H1 (cell line): ENCODE measurements at regions not wholly inside any gene's neighbourhood (a gene's known extent, or its start where the extent isn't known, plus 50 kb on each side); places are given as distances from the start of the nearest gene placed in this dataset.

Source experiments
- CBX8 ChIP-seq: fragments of 300-800, 300-1000 bp; sonication (generic); IDR thresholded peaks from 2 replicates; pipeline ENCODE4 v1.7.1; 2016; ENCODE audit warnings: low read depth, low read length, borderline replicate concordance
- CTCF ChIP-seq, 3 experiments: IDR thresholded peaks; 1 replicate in 2 of 3; 2 replicates in 1 of 3; pipeline versions ENCODE4 v1.5.1 to v1.6.1; 2011; ENCODE audit warnings: low read length in 3 of 3, mild to moderate bottlenecking in 3 of 3, inconsistent platforms in 2 of 3, low read depth in 1 of 3, moderate library complexity in 1 of 3; ENCODE audit not compliant: insufficient read depth in 1 of 3; ENCODE audit errors: control extremely low read depth in 1 of 3
- TF ChIP-seq, protein P1 (sequence below): fragments of 300-600 bp; sonication (generic); IDR thresholded peaks from 2 replicates; pipeline ENCODE4 v1.7.1; 2012; ENCODE audit warnings: low read length, moderate library complexity, mild to moderate bottlenecking, inconsistent platforms; ENCODE audit not compliant: insufficient replicate concordance
- TF ChIP-seq, protein P2 (sequence below): IDR thresholded peaks from 2 replicates; pipeline ENCODE4 v1.6.1; 2011; ENCODE audit warnings: low read length, improper control_type of control experiment

DNA sequence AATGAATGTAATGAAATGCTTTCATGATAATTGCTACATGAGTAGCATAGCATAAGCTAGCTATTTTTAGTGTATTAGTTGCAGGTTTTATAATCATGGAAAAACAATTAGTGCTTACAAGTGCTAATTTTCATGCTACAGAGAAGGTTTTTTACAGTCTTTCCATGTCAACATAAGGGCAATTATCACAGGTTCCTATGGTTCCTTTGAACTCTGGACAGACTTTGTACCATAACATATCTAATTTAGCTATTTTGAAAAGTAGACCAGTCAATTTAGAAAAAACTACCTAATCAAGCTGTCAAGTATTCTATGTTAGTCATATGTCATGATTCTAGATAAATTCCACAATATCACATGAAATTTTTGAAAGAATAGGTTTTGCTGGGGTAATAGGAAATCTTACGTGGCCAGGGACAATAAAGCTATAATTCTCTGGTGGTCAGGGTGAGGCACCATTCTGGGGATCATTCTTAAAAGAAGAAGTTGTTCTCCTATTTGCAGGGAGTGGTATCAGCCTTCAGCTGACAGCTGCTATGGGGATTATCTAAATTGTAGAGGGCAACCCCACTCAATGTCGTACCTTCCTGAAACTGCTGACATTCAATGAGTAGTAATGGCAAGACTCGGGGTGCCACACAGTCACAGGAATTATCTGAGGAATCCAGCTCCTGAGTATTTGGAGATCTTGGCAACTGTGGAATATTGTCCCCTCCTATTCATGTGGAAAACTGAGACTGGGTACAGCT is 724.0 kb upstream of the LINC00305 start (continued):
- TF ChIP-seq, protein P1, sequence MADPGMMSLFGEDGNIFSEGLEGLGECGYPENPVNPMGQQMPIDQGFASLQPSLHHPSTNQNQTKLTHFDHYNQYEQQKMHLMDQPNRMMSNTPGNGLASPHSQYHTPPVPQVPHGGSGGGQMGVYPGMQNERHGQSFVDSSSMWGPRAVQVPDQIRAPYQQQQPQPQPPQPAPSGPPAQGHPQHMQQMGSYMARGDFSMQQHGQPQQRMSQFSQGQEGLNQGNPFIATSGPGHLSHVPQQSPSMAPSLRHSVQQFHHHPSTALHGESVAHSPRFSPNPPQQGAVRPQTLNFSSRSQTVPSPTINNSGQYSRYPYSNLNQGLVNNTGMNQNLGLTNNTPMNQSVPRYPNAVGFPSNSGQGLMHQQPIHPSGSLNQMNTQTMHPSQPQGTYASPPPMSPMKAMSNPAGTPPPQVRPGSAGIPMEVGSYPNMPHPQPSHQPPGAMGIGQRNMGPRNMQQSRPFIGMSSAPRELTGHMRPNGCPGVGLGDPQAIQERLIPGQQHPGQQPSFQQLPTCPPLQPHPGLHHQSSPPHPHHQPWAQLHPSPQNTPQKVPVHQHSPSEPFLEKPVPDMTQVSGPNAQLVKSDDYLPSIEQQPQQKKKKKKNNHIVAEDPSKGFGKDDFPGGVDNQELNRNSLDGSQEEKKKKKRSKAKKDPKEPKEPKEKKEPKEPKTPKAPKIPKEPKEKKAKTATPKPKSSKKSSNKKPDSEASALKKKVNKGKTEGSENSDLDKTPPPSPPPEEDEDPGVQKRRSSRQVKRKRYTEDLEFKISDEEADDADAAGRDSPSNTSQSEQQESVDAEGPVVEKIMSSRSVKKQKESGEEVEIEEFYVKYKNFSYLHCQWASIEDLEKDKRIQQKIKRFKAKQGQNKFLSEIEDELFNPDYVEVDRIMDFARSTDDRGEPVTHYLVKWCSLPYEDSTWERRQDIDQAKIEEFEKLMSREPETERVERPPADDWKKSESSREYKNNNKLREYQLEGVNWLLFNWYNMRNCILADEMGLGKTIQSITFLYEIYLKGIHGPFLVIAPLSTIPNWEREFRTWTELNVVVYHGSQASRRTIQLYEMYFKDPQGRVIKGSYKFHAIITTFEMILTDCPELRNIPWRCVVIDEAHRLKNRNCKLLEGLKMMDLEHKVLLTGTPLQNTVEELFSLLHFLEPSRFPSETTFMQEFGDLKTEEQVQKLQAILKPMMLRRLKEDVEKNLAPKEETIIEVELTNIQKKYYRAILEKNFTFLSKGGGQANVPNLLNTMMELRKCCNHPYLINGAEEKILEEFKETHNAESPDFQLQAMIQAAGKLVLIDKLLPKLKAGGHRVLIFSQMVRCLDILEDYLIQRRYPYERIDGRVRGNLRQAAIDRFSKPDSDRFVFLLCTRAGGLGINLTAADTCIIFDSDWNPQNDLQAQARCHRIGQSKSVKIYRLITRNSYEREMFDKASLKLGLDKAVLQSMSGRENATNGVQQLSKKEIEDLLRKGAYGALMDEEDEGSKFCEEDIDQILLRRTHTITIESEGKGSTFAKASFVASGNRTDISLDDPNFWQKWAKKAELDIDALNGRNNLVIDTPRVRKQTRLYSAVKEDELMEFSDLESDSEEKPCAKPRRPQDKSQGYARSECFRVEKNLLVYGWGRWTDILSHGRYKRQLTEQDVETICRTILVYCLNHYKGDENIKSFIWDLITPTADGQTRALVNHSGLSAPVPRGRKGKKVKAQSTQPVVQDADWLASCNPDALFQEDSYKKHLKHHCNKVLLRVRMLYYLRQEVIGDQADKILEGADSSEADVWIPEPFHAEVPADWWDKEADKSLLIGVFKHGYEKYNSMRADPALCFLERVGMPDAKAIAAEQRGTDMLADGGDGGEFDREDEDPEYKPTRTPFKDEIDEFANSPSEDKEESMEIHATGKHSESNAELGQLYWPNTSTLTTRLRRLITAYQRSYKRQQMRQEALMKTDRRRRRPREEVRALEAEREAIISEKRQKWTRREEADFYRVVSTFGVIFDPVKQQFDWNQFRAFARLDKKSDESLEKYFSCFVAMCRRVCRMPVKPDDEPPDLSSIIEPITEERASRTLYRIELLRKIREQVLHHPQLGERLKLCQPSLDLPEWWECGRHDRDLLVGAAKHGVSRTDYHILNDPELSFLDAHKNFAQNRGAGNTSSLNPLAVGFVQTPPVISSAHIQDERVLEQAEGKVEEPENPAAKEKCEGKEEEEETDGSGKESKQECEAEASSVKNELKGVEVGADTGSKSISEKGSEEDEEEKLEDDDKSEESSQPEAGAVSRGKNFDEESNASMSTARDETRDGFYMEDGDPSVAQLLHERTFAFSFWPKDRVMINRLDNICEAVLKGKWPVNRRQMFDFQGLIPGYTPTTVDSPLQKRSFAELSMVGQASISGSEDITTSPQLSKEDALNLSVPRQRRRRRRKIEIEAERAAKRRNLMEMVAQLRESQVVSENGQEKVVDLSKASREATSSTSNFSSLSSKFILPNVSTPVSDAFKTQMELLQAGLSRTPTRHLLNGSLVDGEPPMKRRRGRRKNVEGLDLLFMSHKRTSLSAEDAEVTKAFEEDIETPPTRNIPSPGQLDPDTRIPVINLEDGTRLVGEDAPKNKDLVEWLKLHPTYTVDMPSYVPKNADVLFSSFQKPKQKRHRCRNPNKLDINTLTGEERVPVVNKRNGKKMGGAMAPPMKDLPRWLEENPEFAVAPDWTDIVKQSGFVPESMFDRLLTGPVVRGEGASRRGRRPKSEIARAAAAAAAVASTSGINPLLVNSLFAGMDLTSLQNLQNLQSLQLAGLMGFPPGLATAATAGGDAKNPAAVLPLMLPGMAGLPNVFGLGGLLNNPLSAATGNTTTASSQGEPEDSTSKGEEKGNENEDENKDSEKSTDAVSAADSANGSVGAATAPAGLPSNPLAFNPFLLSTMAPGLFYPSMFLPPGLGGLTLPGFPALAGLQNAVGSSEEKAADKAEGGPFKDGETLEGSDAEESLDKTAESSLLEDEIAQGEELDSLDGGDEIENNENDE: no peak
- TF ChIP-seq CTCF (IDR thresholded peaks at IDR 0.05; ENCODE audit: control extremely low read depth in 1 of 3, insufficient read depth in 1 of 3, low read depth in 1 of 3, low read length in 3 of 3) (no peak), CBX8 (no peak)
- TF ChIP-seq, protein P2, sequence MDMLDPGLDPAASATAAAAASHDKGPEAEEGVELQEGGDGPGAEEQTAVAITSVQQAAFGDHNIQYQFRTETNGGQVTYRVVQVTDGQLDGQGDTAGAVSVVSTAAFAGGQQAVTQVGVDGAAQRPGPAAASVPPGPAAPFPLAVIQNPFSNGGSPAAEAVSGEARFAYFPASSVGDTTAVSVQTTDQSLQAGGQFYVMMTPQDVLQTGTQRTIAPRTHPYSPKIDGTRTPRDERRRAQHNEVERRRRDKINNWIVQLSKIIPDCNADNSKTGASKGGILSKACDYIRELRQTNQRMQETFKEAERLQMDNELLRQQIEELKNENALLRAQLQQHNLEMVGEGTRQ: no peak
